ENCODE measurements at regions not wholly inside any gene's neighbourhood (a gene's known extent, or its start where the extent isn't known, plus 50 kb on each side); places are given as distances from the start of the nearest gene placed in this dataset.

DNA sequence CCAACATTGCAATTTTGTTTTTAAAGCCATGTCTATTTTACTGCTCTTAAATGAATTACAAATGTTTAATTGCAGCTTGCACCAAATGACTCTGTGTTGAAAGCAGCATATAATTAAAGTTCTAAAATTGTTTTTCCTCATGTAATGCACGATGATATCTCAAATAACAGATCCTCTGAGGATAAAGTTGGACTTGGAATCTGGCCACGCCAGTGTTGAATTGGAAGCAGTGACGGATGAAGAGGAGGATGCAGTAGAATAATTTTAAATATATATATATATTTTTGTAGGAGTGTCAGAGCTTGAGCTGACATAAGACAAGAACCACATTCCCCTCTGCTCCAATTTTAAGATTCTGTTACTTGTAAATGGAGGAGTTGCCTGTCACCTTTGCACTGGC lies 406.6 kb upstream of the DPPA4 start:
- intact Hi-C loops (cut with DNase I) = no loop called here
- no peak for ATAC-seq

DNA sequence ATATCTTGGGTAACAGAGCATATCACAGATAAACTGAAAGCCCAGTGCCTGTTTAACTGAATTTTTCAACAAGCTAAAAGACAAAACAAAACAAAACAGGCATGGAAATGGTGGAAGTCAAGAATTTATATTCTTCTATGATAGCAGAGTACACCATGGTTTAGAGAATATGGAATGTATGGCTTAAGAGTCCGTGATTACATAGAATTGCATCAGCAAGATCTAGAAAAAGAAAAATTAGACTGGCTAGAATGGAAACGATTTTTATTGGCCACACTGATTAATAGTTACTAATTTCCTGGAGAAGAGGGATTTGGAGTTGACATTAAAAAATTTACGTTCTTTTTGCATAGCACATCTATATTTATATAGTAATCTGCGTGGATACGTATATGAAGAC lies 435.2 kb upstream of the DPPA4 start:
- ATAC-seq (no peak), DNase-seq (ENCODE audit: low spot score) (no peak)
- intact Hi-C loops (cut with DNase I) = no loop called here

More for the DNA sequence above, 406.6 kb upstream of the DPPA4 start:
- no peak for DNase-seq (ENCODE audit: low spot score)

DNA sequence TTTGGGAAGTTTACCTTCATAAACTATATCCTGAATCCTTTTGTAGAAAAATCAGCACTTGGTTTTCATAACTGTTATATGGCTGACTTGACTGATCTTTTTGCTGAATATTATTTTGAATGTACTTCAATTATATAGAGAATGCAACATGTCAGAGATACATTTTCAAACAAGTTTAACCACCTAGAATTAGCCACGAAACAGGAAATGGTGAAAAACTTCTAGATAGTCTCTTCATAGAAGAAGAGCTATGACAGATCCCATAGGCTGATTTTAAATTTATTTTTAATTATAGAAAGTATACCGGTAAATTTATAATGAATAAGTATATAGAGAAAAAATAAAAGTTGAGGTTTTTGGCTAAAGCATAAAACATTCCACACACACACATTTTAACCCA lies 436.8 kb upstream of the DPPA4 start:
- intact Hi-C loops (cut with DNase I) = no loop called here
- DNase-seq (ENCODE audit: low spot score) = no peak

DNA sequence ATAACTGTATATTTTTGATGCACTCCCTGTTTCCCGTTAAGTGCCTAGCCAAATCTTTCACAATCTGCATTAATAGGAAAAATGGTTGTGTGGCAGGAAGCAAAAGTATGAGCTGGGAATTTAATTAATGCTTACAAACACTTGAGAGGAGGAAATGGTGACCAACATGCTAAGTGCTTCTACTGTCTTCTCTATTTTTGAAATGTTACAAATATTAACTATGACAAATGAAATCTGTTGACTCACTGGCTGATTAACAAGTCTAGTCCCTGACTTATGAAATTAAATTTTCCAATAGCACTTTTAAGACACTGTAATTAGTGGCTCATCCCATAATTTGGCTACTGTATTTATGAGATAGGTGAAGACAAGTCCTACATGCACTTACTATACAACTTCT lies 446.9 kb upstream of the DPPA4 start:
- ATAC-seq = no peak
- DNase-seq (ENCODE audit: low spot score) = no peak
- intact Hi-C loops (cut with DNase I) = no loop called here

More for the DNA sequence above, 436.8 kb upstream of the DPPA4 start:
- ATAC-seq = no peak

DNA sequence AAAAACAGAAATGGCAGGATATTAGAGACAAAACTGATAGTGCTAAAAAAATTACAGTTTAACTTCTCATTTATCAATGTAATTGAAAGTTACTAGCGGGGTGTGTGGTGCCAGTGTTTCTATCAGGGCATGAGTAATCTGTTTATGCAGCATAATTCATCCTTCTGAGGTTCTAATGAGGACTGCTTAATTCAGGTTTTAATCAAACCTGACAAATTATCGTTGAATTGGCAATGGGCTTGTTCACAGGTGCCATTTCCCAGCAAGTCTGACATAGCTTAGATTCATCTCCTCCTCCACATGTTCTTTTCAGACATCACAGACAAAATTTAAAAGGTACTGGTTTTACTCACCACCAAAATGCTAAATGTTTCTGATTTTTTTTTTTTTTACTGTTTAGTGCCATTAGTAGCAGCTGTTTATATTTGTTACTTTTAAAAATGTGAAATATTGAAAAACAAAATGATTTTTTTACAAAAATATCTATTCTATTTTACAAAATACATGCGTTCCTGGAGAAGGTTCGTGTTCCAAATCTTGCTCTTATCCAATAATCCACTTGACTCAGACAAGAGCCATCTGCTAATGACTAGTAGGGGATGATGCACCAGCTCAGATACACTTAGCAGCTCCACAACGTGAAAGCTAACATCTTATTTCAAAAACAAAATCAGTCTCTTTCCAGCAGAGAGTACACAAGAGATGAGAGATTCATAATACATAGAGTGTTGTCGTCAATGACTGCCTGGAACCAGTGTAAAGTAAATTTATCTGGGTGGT lies 447.7 kb upstream of the DPPA4 start:
- intact Hi-C loops (cut with DNase I) = no loop called here
- ATAC-seq (no peak), DNase-seq (ENCODE audit: low spot score) (no peak)

DNA sequence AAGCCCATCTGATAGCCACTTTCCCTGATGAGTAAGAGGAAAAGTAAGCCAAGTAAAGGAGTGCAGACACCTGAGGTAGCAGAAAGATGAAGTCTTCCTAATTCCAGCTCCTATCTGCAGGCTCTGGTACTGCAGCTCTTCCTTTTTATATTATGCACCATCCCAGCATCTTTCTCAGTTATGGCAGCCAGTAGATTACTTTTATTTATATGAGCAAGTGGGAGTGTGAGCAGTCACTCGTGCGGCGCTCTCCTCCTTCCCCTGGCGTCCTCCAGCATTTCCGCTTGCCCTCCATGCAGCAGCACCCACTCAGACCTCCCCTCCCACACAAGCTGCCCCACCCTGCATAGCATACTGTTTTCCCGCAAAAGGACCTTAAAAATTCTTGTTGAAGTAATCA lies 465.9 kb upstream of the DPPA4 start:
- DNase-seq (ENCODE audit: low spot score) = no peak
- no peak for ATAC-seq
- intact Hi-C loops (cut with DNase I) = no loop called here

DNA sequence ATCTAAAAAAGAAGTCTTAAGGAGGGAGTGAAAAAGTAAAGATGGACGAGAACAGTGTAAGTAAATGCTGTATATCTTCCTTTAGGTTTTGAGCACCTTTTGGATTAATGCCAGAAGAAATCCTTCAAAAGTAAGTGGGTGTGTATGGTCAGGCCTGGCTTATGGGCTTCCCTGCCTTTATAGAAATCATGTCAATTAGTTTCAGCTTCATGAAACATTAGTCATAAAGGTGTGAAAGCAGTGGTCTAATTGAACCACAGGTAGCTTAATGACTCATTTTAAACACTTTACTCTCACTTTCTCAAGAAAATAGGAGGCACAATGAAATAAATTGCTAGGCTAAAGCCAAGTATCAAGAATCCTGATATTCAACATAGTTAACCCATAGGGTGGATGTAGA lies 467.4 kb upstream of the DPPA4 start:
- DNase-seq (ENCODE audit: low spot score) (no peak), ATAC-seq (no peak)
- intact Hi-C loops (cut with DNase I) = no loop called here

DNA sequence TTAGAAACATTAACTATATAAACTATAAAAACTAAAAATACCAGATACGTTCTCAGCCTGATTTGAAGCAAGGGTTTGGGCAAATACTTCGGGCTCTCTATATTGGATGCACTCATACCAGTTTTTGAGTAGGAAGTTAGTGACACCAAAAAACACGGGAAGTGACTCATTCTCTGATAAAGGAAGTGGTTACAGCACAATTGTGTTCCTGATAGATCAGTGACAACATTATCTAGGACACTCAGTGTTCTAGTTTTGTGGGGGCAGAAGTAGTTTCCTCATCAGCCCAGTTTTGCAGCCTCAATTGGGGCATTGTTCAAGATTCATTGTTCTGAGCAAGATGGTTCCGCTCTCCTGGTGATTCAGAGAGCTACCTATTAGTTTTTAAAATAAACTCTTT lies 469.6 kb upstream of the DPPA4 start:
- DNase-seq (ENCODE audit: low spot score) (no peak), ATAC-seq (peak; percentile 45)
- intact Hi-C loops (cut with DNase I) = no loop called here

DNA sequence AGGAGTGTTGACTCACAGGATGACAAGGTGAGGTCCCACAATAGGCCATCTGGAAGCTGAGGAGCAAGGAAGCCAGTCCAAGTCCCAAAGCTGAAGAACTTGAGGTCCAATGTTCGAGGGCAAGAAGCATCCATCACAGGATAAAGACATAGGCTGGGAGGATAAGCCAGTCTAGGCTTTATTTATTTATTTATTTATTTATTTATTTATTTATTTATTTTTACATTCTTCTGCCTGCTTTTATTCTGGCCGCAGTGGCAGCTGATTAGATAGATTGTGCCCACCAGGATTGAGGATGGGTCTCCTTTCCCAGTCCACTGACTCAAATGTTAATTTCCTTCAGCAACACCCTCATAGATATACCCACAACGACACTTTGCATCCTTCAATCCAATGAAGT lies 472.2 kb upstream of the DPPA4 start:
- no peak for ATAC-seq
- DNase-seq (ENCODE audit: low spot score) = no peak
- intact Hi-C loops (cut with DNase I) = no loop called here

DNA sequence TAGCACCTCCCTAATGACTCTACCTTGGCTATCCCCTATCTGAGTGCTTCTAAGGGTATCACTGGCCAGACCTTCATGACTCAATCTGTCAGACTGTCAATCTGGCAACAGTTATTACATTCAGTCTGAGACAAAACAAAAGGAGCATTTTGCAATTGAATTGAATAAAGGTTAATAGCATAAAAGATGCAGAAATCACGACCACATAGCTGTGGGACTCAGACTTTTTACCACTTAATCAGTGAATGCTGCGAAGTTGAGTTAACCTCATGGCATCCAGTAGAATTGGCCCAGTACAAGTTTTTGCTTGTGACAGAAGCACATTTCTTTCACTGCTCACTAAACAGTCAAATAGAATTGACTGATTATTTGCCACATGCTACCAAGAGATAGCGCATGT lies 480.7 kb upstream of the DPPA4 start:
- intact Hi-C loops (cut with DNase I) = no loop called here

DNA sequence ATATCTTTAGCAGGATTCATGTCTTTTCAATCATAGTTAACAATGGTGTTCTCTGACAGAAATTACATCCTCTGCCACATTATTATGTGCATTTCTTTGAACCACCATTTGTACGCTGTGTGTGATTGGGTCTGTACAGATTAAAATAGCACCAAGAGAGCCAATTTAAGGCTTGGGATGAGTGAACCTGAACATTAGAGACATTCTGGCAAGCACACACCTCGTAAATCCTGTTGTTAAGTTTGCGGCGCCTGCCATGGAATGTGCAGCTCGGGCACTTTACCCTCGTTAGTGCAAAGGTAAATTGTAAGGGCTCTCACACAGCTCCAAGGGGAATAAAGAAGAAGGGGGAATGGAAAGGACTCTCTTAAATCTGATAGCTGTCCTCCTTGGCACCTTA lies 482.4 kb upstream of the DPPA4 start:
- no peak for ATAC-seq
- intact Hi-C loops (cut with DNase I) = no loop called here
- no peak for DNase-seq (ENCODE audit: low spot score)

More for the DNA sequence above, 480.7 kb upstream of the DPPA4 start:
- ATAC-seq = no peak
- no peak for DNase-seq (ENCODE audit: low spot score)

DNA sequence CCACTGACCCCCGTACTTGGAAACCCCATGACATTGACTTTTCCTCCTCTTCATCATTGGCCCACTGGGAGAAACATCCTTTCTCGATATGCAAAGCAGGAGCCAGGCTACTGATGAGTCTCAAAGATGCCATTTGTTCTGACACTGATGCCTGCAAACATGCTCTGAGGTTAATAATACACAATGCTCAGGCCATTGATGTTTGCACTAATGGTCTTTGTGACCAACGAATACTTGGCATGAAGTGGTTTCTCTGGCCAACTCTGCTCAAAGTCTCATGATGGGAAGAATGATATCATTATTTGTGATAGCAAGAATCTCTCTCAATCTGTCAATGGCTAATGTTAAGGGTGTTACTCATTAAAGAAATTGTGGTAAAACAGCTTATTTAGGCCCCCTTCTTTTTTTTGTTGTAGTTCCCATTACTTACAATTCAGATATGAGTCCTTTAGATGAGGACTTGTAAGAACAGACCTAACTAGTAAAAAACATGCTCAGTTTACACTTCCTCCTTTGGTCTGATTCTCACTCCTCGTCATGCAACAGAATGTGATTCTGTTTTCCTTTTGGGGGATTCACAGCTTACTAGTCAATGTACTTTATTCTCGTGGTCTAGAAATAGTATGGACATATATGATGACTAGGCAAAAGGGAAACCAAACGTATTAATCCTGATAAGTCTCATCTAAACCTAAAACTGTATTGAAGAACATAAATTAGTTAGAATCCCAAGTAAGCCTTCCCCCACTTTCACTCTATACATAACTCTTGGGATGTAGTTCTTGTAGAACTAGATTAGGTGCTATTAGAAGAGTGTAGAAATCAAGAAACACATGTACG lies 488.8 kb upstream of the DPPA4 start:
- no peak for DNase-seq (ENCODE audit: low spot score)
- intact Hi-C loops (cut with DNase I) = no loop called here
- ATAC-seq = no peak

DNA sequence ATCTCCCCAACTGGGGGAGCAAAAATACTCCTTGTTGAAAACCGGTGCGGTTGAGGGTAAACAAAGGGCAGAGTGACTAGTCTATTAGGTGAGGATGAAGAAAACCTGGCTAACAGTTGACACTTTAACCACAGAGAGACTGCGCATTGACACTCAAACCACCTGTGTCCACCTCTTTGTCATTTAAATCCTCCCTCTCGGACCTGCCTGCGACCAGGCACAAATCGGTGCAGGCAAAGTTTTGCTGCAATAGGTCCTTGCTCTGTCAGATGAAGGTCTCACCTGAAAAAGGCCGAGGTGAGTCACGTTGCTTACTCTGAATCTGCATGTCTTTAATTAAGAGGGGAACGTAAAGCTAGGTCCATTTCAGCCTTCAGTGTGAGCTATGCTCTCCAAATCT lies 494.1 kb upstream of the DPPA4 start:
- ATAC-seq = no peak
- intact Hi-C loops (cut with DNase I) = no loop called here
- no peak for DNase-seq (ENCODE audit: low spot score)

DNA sequence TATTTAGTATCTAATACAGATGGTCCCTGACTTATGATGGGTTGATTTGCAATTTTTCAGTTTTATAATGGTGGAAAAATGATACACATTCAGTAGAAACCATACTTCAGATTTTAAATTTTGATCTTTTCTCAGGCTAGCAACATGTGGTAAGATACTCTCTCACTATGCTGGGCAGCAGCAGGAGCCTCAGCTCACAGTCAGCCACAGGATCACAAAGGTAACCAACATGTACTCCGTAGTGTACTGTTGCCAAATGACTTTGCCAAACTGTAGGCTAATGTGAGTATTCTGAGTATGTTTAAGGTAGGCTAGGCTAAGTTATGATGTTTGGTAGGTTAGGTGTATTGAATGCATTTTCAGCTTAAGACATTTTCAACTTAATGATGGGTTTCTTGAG lies 498.6 kb upstream of the DPPA4 start:
- ATAC-seq (no peak), DNase-seq (ENCODE audit: low spot score) (no peak)
- intact Hi-C loops (cut with DNase I) = no loop called here

DNA sequence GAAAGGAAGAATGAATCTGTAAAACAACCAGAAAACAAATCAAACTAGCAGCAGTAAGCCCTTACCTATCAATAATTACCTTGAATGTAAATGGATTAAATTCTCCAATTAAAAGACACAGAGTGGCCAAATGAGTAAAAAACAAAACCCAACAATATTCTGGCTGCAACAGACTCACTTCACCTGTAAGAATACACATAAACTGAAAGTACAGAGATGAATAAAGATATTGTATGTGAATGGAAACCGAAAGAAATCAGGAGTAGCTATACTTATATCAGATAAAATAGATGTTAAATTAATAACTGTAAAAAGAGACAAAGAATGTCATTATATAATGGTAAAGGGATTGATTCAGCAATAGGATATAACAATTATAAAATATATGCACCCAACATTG lies 514.5 kb upstream of the DPPA4 start:
- DNase-seq (ENCODE audit: low spot score) (no peak), ATAC-seq (no peak)
- intact Hi-C loops (cut with DNase I) = no loop called here

DNA sequence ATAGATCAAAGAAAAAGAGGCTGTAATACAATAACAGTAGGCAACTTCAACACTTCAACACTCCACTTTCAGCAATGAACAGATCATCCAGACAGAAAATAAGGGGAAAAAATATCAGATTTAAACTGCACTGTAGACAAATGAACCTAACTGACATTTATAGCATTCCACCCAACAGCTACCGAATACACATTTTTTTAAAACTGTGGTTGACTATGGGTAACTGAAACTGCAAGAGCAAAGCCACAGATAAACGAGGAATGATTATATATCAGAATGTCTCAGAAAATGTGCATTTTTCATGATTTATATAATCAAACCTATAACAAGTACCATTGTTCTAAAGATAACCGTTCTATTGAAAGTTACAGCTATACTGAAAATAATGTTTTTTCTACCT lies 514.9 kb upstream of the DPPA4 start:
- DNase-seq (ENCODE audit: low spot score) (no peak), ATAC-seq (no peak)
- intact Hi-C loops (cut with DNase I) = no loop called here

DNA sequence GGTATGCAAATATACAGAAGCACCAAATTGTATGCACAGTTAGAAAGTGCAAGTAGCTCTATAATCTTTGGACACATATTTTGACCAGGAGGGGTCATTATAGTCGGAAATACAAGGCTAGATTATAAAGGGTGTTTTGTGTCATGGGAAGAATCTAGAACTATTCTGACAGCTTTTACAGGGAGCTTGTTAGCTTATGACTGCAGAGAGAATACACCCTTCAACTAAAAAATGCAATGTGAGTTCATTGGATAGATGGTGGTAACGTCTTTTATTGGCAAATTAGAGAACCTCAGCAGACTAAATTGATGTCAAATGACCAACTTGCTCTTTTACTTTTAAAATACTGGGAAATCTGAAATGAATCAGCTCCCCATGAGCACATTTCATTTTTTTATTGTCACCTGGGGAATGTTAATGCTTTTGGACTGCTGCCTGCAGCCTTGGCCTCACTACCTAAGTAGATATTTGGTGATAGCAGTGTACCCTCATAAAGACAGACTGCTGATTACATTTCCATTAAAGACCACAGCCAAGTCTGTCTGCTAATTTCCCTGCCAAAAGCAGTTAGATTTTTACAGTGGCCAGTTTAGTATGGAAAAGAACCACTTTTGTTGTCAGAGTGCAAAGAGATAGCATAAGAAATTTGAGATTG lies 515.9 kb upstream of the DPPA4 start:
- intact Hi-C loops (cut with DNase I) = no loop called here
- ATAC-seq (no peak), DNase-seq (ENCODE audit: low spot score) (no peak)

DNA sequence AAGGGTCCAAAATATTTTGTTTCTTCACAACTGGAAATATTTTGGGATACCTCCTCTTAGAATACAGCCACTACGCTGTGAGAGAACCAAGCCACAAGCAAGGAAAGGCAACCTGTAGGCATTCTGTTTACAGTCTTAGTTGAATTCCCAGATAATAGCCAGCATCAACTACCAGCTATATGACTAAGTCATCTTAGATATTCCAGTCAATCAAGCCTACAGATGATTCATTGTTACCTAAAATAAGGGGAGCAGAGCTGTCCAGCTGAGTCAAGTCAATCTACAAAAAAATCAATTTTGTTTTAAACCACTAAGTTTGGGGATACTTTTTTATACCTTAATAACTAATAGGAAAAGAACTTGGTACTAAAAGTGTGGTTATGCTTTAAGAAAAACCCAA lies 526.4 kb upstream of the DPPA4 start:
- no peak for ATAC-seq
- no peak for DNase-seq (ENCODE audit: low spot score)
- intact Hi-C loops (cut with DNase I) = no loop called here

DNA sequence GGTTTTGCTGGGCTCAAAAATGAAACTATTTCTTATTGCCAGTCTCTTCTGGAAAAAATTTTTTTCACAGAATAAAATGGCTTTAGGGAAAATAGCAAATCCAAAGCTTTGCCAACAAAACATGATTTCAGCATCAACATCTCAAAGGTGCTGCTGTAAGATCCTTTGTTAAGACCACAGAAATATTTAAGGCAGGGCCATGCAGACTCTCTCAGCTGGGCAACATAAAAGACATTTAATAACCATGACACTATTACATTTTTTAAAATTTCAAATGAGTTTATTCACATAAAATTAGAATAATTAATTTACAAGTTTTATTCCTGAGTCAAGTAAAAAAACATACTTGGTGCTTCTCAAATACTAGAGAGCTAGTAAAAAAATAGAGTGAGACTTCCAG lies 527.1 kb upstream of the DPPA4 start:
- no peak for DNase-seq (ENCODE audit: low spot score)
- intact Hi-C loops (cut with DNase I) = no loop called here
- ATAC-seq = no peak

DNA sequence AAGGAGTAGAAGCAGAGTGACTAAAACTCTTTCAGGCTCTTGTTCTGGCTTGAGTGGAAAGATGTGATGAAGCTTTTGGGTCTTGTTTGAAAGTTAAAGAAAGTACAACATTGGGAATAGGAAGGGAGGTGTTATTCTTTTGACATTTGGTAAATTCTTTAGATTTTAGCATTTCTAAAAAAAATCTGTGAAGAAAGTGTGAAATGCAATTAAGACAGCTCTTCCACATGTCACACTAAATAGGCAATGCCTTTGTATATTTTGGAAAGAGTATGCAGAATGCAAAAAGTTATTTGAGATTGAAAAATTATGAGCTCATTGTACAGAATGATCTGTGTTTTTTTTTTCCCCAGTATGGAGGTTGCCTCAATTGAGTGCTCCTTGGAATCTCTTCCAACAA lies 532.2 kb upstream of the DPPA4 start:
- DNase-seq (ENCODE audit: low spot score) (no peak), ATAC-seq (no peak)
- intact Hi-C loops (cut with DNase I) = no loop called here
